H7 (cell line): ENCODE measurements at regions not wholly inside any gene's neighbourhood (a gene's known extent, or its start where the extent isn't known, plus 50 kb on each side); places are given as distances from the start of the nearest gene placed in this dataset.

Experiments
- DNase-seq: peaks from one replicate; pipeline ENCODE4 v3.0.0; 2012
- H3K27me3 ChIP-seq: 2 replicates; pipeline ENCODE4 v1.6.0; 2011; ENCODE audit warnings: mild to moderate bottlenecking, low read length; ENCODE audit not compliant: control insufficient read depth, insufficient read depth
- H3K36me3 ChIP-seq: replicated peaks from 2 replicates; pipeline ENCODE4 v1.5.1; 2011; ENCODE audit warnings: low read length; ENCODE audit not compliant: control insufficient read depth, insufficient read depth
- H3K4me3 ChIP-seq: 2 replicates; pipeline ENCODE4 v1.5.1; 2011; ENCODE audit warnings: low read depth, mild to moderate bottlenecking, control low read depth, low read length, moderate library complexity; ENCODE audit not compliant: insufficient read depth

DNA sequence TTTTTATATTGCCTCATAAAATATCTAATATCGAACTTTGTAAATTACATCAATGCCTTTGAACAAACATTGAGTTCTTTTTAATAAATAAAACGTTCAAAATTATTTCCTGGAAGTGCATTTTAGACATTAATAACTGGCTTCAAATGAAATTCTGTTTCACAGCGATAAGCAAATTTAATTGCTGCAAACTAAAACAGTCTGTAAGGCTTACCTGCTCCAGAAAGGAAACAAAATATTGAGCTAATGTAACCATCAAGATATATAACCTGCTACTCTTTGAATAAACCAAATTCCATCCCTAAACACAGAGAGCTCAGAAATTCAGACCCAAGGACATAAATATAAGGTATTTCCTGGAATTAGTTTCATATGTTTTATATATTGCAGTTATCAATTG, 651.3 kb downstream of the MED13L start:
- H3K27me3 ChIP-seq = no peaks in the 10 kb centered on the region

DNA sequence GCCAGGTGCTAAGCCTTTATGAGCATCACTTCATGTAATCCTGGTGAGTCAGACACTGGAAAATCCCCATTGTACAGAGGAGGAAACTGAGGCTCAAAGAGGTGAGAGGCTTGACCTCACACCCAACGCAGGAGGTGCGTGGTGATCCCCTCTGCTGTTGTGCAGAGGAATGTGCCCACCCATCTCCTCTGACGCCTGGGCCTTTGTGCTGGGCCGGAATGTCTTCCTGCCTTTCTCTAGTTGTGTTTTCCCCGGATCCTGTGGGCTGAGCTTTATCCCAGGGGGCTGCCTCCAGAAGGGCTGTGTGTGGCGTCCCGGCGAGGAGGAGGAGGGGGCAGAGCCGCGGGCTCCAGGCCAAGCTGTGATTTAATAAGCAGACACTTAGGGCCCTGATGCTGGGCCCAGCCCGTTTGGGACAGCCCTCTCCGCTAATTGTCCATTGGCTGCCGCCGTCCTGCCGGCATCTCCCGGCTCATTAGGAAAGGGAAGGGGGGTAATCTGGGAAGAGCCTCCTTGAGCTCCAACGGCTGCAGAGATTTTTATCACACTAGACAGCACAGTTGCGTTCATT, 653.6 kb downstream of the MED13L start:
- H3K36me3 ChIP-seq = no peaks in the 10 kb centered on the region
- DNase-seq = peak; percentile 67
- H3K27me3 ChIP-seq = no peaks in the 10 kb centered on the region
- no peak overlapping the region for H3K4me3 ChIP-seq

More for the DNA sequence above, 651.3 kb downstream of the MED13L start:
- no peak for DNase-seq
- Histone ChIP-seq H3K36me3 (no peaks in the 10 kb centered on the region), H3K4me3 (no peak overlapping the region)

DNA sequence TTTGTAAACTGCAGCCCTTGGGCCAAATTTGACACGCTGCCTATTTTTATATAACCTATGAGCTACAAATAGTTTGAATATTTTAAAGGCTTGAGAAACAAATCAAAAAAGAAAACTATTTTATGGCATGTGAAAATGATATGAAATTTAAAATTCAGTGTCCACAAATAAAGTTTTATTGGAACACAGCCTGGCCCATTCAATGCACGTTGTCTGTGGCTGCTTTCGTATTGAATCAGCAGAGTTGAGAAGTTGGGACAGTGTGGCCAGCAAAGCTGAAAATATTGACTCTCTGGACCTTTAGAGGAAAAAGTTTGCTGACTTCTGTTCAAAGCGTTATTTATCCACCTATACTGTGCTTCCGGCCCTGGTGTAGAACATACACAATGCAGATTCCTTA, 654.2 kb downstream of the MED13L start:
- Histone ChIP-seq H3K36me3 (no peaks in the 10 kb centered on the region), H3K27me3 (no peaks in the 10 kb centered on the region), H3K4me3 (no peak overlapping the region)
- DNase-seq = no peak

- Histone ChIP-seq H3K36me3 (no peaks in the 10 kb centered on the region), H3K4me3 (no peak overlapping the region), H3K27me3 (no peaks in the 10 kb centered on the region)
- no peak for DNase-seq
These were observed 656.7 kb downstream of the MED13L start for GRCh38 chr12:115620816-115621215.

- no peak overlapping the region for H3K4me3 ChIP-seq
- no peaks in the 10 kb centered on the region for H3K36me3 ChIP-seq
- DNase-seq = peak; percentile 54
- H3K27me3 ChIP-seq = no peaks in the 10 kb centered on the region
These were observed 657.6 kb downstream of the MED13L start for GRCh38 chr12:115619889-115620288.

GRCh38 chr12:115619061-115619460, 658.4 kb downstream of the MED13L start:
- no peaks in the 10 kb centered on the region for H3K36me3 ChIP-seq
- no peak for DNase-seq
- H3K4me3 ChIP-seq = no peak overlapping the region
- H3K27me3 ChIP-seq = no peaks in the 10 kb centered on the region

DNA sequence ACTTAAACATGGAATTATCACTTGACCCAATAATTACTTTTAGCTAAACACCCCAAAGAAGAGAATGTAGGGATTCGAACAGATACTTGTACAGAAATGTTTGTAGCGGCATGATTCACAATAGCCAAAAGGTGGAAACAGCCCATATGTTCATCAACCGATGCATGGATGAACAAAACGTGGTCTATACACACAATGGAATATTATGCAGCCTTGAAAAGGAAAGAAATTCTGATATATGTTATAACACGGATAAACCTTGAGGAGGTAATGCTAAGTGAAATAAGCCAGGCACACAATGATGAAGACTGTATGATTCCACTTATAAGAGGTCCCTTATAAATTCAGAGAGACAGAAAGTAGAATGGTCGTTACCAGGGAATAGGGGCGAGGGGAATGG, 659.4 kb downstream of the MED13L start:
- no peak overlapping the region for H3K4me3 ChIP-seq
- H3K27me3 ChIP-seq = no peaks in the 10 kb centered on the region
- H3K36me3 ChIP-seq = no peaks in the 10 kb centered on the region
- no peak for DNase-seq

DNA sequence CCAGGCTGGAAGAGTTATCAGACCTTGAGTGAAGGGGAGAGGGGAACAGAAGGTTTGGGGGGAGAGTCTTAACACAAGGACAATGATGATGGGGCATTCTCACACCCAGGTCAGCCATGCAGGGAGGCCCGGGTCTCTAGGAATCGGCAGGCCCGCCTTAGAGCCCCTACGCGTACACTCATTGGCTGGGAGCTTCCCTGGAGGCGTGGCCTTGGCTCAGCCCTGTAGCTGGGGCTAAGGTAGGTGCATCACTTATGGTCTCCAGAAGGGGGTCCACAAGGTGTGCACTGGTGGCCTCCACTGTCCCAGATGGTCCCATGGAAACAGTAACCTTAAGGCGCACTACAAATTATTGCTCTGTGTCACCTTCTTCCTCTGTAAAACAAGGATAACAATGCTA, 660.1 kb downstream of the MED13L start:
- no peak overlapping the region for H3K4me3 ChIP-seq
- H3K27me3 ChIP-seq = no peaks in the 10 kb centered on the region
- H3K36me3 ChIP-seq = no peaks in the 10 kb centered on the region
- DNase-seq = peak; percentile 77

DNA sequence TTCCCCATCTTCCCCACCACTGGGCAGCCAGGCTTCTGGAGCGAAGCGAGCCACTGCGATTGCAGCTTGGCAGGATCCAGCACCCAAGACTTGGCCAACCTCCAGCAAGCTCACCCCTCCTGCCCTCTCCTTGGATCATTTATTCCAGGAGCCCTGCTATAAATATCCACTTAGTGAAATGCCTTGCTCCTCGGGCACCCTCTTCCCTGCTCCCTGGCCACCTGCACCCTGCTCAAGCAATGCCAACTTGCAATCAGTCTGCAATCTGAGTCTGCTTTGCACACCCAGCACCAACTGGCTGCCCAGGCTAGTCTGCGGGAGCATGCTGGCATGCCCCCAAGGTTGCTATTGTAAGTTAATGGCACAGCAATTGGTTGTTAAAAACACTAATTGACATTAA, 666.0 kb downstream of the MED13L start:
- H3K27me3 ChIP-seq = no peaks in the 10 kb centered on the region
- DNase-seq = no peak

DNA sequence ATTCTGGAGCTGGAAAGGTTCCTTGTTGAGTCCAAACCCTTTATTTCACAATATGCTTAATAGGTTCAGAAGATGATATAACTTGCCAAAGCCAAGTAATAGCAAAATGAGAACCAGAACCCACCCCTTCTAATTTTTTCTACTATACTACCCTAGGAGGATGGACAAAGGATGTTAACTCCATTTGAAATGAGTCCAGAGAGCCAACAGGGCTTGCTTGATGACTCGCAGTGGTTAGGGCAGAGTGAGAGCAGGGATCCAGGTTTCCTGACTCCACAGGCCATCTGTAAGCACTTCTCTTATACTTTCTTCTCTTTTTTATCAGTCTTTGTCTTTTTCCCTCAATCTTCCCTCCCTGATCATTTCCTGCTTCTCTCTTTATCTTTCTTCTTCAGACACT, 668.1 kb downstream of the MED13L start:
- DNase-seq = no peak
- H3K36me3 ChIP-seq = no peaks in the 10 kb centered on the region
- H3K4me3 ChIP-seq = no peak overlapping the region
- no peaks in the 10 kb centered on the region; the same call in 1 of the 2 replicates for H3K27me3 ChIP-seq

More for the DNA sequence above, 666.0 kb downstream of the MED13L start:
- Histone ChIP-seq H3K4me3 (no peak overlapping the region), H3K36me3 (no peaks in the 10 kb centered on the region)

- no peak overlapping the region for H3K4me3 ChIP-seq
- H3K27me3 ChIP-seq = no peaks in the 10 kb centered on the region; the same call in 1 of the 2 replicates
- no peaks in the 10 kb centered on the region for H3K36me3 ChIP-seq
- no peak for DNase-seq
These were observed 671.5 kb downstream of the MED13L start for GRCh38 chr12:115606040-115606439.

GRCh38 chr12:115598871-115599811, 678.4 kb downstream of the MED13L start:
- H3K4me3 ChIP-seq = no peak overlapping the region
- peak; percentile 64 for DNase-seq
- peaks cover 1% of the 10 kb centered on the region; the same call in 1 of the 2 replicates for H3K27me3 ChIP-seq
- H3K36me3 ChIP-seq = no peaks in the 10 kb centered on the region

DNA sequence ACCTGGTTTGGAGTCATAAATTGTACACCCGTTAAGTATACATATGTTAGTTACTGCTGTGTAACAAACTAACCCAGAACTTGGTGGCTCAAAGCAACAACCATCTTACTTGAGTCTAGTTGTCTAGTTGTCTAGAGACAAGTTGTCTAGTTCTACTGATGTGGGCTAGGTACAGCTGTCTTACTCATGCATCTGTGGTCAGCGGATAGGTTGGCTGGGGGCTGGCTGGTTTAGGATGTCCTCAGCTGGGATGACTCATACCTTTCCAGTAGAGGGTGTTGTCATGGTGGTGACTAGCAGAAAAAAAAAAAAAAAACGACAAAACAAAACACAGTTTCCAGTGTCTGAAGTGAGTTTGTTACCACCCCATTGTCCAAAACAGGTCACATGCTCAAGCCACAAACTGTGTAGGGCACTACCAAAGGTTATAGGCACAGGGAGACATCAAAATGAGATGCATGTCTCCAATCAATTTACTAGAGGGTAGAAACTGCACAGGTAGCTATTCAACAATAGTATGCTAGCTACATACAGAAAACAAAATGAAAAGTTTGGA, 680.3 kb downstream of the MED13L start:
- H3K36me3 ChIP-seq = no peaks in the 10 kb centered on the region
- no peak overlapping the region for H3K4me3 ChIP-seq
- peaks cover 1% of the 10 kb centered on the region; the same call in 1 of the 2 replicates for H3K27me3 ChIP-seq
- DNase-seq = no peak

GRCh38 chr12:115588131-115588530, 689.4 kb downstream of the MED13L start:
- Histone ChIP-seq H3K4me3 (no peak overlapping the region), H3K27me3 (no peaks in the 10 kb centered on the region), H3K36me3 (no peaks in the 10 kb centered on the region)
- DNase-seq = no peak

GRCh38 chr12:115584156-115584555, 693.3 kb downstream of the MED13L start:
- H3K27me3 ChIP-seq = no peaks in the 10 kb centered on the region
- no peak overlapping the region for H3K4me3 ChIP-seq
- DNase-seq = no peak
- no peaks in the 10 kb centered on the region for H3K36me3 ChIP-seq
